ENCODE measurements at regions not wholly inside any gene's neighbourhood (a gene's known extent, or its start where the extent isn't known, plus 50 kb on each side); places are given as distances from the start of the nearest gene placed in this dataset.

DNA sequence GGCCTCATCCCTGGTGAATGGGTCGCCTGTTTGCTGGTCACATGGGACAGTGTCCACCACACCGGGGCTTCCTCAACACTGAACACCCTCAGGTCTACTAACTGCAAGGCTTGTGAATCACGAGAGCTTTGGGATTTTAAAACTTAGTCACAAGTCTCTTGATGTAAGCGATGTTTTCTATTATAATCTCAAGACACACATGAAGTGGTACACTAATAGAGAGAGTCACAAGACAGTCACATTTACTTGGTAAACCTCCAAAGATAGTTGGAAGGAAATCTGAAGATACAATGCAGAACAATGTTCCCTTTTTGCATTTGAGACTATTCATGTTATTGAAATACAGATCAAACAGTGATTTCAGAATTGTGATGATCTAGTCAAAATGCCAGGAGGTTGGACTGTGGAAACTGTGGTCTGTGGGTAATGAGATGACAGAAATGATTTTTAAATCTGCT lies 233.1 kb upstream of the KLF6 start:
- 83% methylated on average over 4 of the region's 4 CpGs for WGBS (ENCODE audit: insufficient coverage)
- no peaks in the 10 kb centered on the region for H3K36me3 ChIP-seq (ENCODE audit: control insufficient read depth, insufficient read depth, low read length)
- H3K4me1 ChIP-seq (ENCODE audit: control insufficient read depth, insufficient read depth, low read length): peaks cover 8% of the 10 kb centered on the region
- H3K4me1 Mint-ChIP-seq: peaks cover 5 to 16% of the 10 kb centered on the region in 2 donors
- no peaks in the 10 kb centered on the region for H3K9me3 ChIP-seq (ENCODE audit: control insufficient read depth, insufficient read depth, low read length)
- no peaks in the 10 kb centered on the region for H3K9me3 Mint-ChIP-seq
- H3K4me3 Mint-ChIP-seq: no peak overlapping the region
- no peak overlapping the region for H3K4me3 ChIP-seq (ENCODE audit: low read length)
- TF ChIP-seq, protein P1, sequence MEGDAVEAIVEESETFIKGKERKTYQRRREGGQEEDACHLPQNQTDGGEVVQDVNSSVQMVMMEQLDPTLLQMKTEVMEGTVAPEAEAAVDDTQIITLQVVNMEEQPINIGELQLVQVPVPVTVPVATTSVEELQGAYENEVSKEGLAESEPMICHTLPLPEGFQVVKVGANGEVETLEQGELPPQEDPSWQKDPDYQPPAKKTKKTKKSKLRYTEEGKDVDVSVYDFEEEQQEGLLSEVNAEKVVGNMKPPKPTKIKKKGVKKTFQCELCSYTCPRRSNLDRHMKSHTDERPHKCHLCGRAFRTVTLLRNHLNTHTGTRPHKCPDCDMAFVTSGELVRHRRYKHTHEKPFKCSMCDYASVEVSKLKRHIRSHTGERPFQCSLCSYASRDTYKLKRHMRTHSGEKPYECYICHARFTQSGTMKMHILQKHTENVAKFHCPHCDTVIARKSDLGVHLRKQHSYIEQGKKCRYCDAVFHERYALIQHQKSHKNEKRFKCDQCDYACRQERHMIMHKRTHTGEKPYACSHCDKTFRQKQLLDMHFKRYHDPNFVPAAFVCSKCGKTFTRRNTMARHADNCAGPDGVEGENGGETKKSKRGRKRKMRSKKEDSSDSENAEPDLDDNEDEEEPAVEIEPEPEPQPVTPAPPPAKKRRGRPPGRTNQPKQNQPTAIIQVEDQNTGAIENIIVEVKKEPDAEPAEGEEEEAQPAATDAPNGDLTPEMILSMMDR (IDR thresholded peaks at IDR 0.05): no peak
- intact Hi-C loops (cut with micrococcal nuclease): no loop called here
- H3K36me3 Mint-ChIP-seq: no peaks in the 10 kb centered on the region
- no peak overlapping the region for H3K27ac ChIP-seq (ENCODE audit: low read length)
- ATAC-seq (no peak), DNase-seq (no peak)
- H3K27me3 ChIP-seq (ENCODE audit: control insufficient read depth, insufficient read depth, low read length): no peaks in the 10 kb centered on the region
- H3K27ac Mint-ChIP-seq: no peak overlapping the region
- no peaks in the 10 kb centered on the region for H3K27me3 Mint-ChIP-seq (ENCODE audit: low read depth in 2 of 2)

DNA sequence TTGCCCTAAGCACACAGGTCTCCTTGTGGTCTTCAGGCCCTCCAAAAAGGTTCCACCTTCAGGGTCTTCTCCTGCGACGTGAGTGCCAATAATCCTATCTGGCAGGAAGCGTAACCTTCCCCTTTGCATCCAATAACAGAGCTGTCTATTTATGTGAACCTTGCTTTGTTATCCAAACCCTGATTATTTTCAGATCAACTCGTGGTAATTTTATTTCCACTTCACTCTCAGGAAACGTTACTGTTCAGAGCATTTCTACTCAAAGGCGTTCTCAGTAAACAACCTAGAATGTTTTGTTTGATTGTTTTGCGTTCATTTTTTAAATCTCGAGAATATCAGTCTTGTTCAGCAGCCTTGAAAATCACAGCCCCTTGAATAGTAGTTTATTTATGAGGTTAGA lies 232.3 kb upstream of the KLF6 start:
- 87% methylated on average over 8 of the region's 8 CpGs for WGBS (ENCODE audit: insufficient coverage)
- TF ChIP-seq, protein P1 (IDR thresholded peaks at IDR 0.05): no peak

DNA sequence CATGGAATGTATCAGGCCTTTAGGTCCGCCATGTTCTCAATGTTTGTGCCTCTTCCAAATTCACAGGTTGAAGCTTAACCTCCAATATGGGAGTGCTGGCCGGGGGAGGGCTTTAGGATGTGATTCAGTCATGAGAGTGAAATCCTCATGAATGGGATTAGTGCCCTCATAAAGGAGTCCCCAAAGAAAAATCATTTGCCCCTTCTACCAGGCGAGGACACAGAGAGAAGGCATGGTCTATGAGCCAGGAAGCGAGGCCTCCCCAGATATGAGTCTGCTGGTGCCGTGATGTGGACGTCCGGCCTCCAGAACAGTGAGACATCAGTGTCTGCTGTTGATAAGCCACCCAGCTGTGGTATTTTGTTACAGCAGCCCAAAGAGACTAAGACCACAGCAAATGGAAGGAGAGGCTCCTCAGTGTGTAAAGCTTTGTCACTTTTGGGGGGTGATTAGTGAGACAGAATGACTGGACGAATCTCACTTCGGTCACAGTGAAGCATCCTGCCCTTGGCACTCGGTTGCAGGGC lies 231.3 kb upstream of the KLF6 start:
- ATAC-seq: no peak
- H3K27ac Mint-ChIP-seq: no peak overlapping the region

More for the DNA sequence above, 232.3 kb upstream of the KLF6 start:
- peaks cover 8% of the 10 kb centered on the region for H3K4me1 ChIP-seq (ENCODE audit: control insufficient read depth, insufficient read depth, low read length)
- peaks cover 5 to 23% of the 10 kb centered on the region in 2 donors for H3K4me1 Mint-ChIP-seq
- H3K36me3 Mint-ChIP-seq: no peaks in the 10 kb centered on the region
- H3K27ac ChIP-seq (ENCODE audit: low read length): no peak overlapping the region
- H3K27me3 ChIP-seq (ENCODE audit: control insufficient read depth, insufficient read depth, low read length): no peaks in the 10 kb centered on the region
- no peak for DNase-seq
- H3K27ac Mint-ChIP-seq: no peak overlapping the region
- no peaks in the 10 kb centered on the region for H3K36me3 ChIP-seq (ENCODE audit: control insufficient read depth, insufficient read depth, low read length)
- no peaks in the 10 kb centered on the region for H3K9me3 ChIP-seq (ENCODE audit: control insufficient read depth, insufficient read depth, low read length)
- intact Hi-C loops (cut with micrococcal nuclease): no loop called here
- no peaks in the 10 kb centered on the region for H3K9me3 Mint-ChIP-seq
- H3K27me3 Mint-ChIP-seq (ENCODE audit: low read depth in 2 of 2): no peaks in the 10 kb centered on the region
- H3K4me3 ChIP-seq (ENCODE audit: low read length): no peak overlapping the region
- no peak overlapping the region for H3K4me3 Mint-ChIP-seq
- ATAC-seq: no peak

More for the DNA sequence above, 231.3 kb upstream of the KLF6 start:
- H3K4me1 ChIP-seq (ENCODE audit: control insufficient read depth, insufficient read depth, low read length): peaks cover 8% of the 10 kb centered on the region
- H3K36me3 ChIP-seq (ENCODE audit: control insufficient read depth, insufficient read depth, low read length): no peaks in the 10 kb centered on the region
- H3K4me3 Mint-ChIP-seq: no peak overlapping the region
- H3K4me3 ChIP-seq (ENCODE audit: low read length): no peak overlapping the region
- no peaks in the 10 kb centered on the region for H3K9me3 ChIP-seq (ENCODE audit: control insufficient read depth, insufficient read depth, low read length)
- intact Hi-C loops (cut with micrococcal nuclease): no loop called here
- H3K36me3 Mint-ChIP-seq: no peaks in the 10 kb centered on the region
- H3K27me3 ChIP-seq (ENCODE audit: control insufficient read depth, insufficient read depth, low read length): no peaks in the 10 kb centered on the region
- no peaks in the 10 kb centered on the region for H3K9me3 Mint-ChIP-seq
- TF ChIP-seq, protein P1 (IDR thresholded peaks at IDR 0.05): no peak
- 92% methylated on average over 10 of the region's 10 CpGs for WGBS (ENCODE audit: insufficient coverage)
- DNase-seq: no peak
- H3K27me3 Mint-ChIP-seq (ENCODE audit: low read depth in 2 of 2): no peaks in the 10 kb centered on the region
- H3K27ac ChIP-seq (ENCODE audit: low read length): no peak overlapping the region
- peaks cover 5 to 21% of the 10 kb centered on the region in 2 donors for H3K4me1 Mint-ChIP-seq

Measured in natural killer cell (primary cell).